ENCODE measurements at regions not wholly inside any gene's neighbourhood (a gene's known extent, or its start where the extent isn't known, plus 50 kb on each side); places are given as distances from the start of the nearest gene placed in this dataset.

GRCh38 chr2:118325321-118325955 lies 237.2 kb downstream of the INSIG2 start:
- intact Hi-C loops (cut with DNase I) = no loop called here
- ATAC-seq (no peak), DNase-seq (no peak)

GRCh38 chr2:118322406-118322805 lies 234.1 kb downstream of the INSIG2 start:
- DNase-seq = no peak
- intact Hi-C loops (cut with DNase I) = no loop called here

GRCh38 chr2:118321432-118322105 lies 233.3 kb downstream of the INSIG2 start:
- ATAC-seq = no peak
- DNase-seq = no peak
- intact Hi-C loops (cut with DNase I) = no loop called here

More at GRCh38 chr2:118322406-118322805, 234.1 kb downstream of the INSIG2 start:
- no peak for ATAC-seq

GRCh38 chr2:118320658-118321057 lies 232.4 kb downstream of the INSIG2 start:
- ATAC-seq = no peak
- no peak for DNase-seq
- intact Hi-C loops (cut with DNase I) = no loop called here

- DNase-seq = no peak
- intact Hi-C loops (cut with DNase I) = no loop called here
- ATAC-seq = no peak
These were observed 231.9 kb downstream of the INSIG2 start for GRCh38 chr2:118320196-118320595.

GRCh38 chr2:118319271-118319684 lies 231.0 kb downstream of the INSIG2 start:
- intact Hi-C loops (cut with DNase I) = no loop called here
- ATAC-seq = no peak
- no peak for DNase-seq

- intact Hi-C loops (cut with DNase I) = no loop called here
- ATAC-seq = no peak
These were observed 227.3 kb downstream of the INSIG2 start for GRCh38 chr2:118315606-118316005.

GRCh38 chr2:118312969-118313756 lies 224.9 kb downstream of the INSIG2 start:
- intact Hi-C loops (cut with DNase I) = no loop called here
- ATAC-seq (no peak), DNase-seq (no peak)

More at GRCh38 chr2:118315606-118316005, 227.3 kb downstream of the INSIG2 start:
- DNase-seq = no peak

- peak in 1 of 2 donors; percentile 50 for ATAC-seq
- no peak for DNase-seq
- intact Hi-C loops (cut with DNase I) = no loop called here
These were observed 222.6 kb downstream of the INSIG2 start for GRCh38 chr2:118310681-118311429.

GRCh38 chr2:118309946-118310680 lies 221.8 kb downstream of the INSIG2 start:
- ATAC-seq (peak; percentile 57), DNase-seq (peak; percentile 44)
- intact Hi-C loops (cut with DNase I) = no loop called here

- no peak for ATAC-seq
- DNase-seq = no peak
- intact Hi-C loops (cut with DNase I) = no loop called here
These were observed 221.1 kb downstream of the INSIG2 start for GRCh38 chr2:118309257-118309945.

GRCh38 chr2:118307864-118308263 lies 219.6 kb downstream of the INSIG2 start:
- intact Hi-C loops (cut with DNase I) = no loop called here
- ATAC-seq (no peak), DNase-seq (no peak)

GRCh38 chr2:118301248-118301647 lies 213.0 kb downstream of the INSIG2 start:
- no peak for ATAC-seq
- intact Hi-C loops (cut with DNase I) = no loop called here
- no peak for DNase-seq

GRCh38 chr2:118300832-118301231 lies 212.6 kb downstream of the INSIG2 start:
- no peak for DNase-seq
- intact Hi-C loops (cut with DNase I) = no loop called here
- no peak for ATAC-seq

GRCh38 chr2:118296663-118297062 lies 208.4 kb downstream of the INSIG2 start:
- intact Hi-C loops (cut with DNase I) = no loop called here
- ATAC-seq = no peak
- DNase-seq = no peak

- ATAC-seq (no peak), DNase-seq (no peak)
These were observed 207.5 kb downstream of the INSIG2 start for GRCh38 chr2:118295592-118296390.

GRCh38 chr2:118294063-118294462 lies 205.8 kb downstream of the INSIG2 start:
- no peak for ATAC-seq
- intact Hi-C loops (cut with DNase I) = no loop called here
- no peak for DNase-seq

More at GRCh38 chr2:118295592-118296390, 207.5 kb downstream of the INSIG2 start:
- intact Hi-C loops (cut with DNase I) = no loop called here

All from left cardiac atrium (tissue), 4 donors.